Smooth muscle cell (in vitro differentiated cells): ENCODE measurements at regions not wholly inside any gene's neighbourhood (a gene's known extent, or its start where the extent isn't known, plus 50 kb on each side); places are given as distances from the start of the nearest gene placed in this dataset.

Experiments
- DNase-seq: peaks from one replicate; lab custom pipeline; 2025; ENCODE audit not compliant: unreplicated experiment; lab: John Stamatoyannopoulos, UW
- H2AFZ ChIP-seq: fragments of 200-600 bp; sonication (generic); 2 replicates; pipeline ENCODE4 v1.6.0; 2016; ENCODE audit warnings: antibody characterized with exemption, low read depth, mild to moderate bottlenecking
- H3F3A ChIP-seq: fragments of 200-600 bp; sonication (generic); 2 replicates; pipeline ENCODE4 v1.6.0; 2017; ENCODE audit warnings: antibody characterized with exemption, low read depth
- H3K27ac ChIP-seq: fragments of 200-600 bp; sonication (generic); 2 replicates; pipeline ENCODE4 v1.5.1; 2016; ENCODE audit warnings: low read depth, mild to moderate bottlenecking
- H3K27me3 ChIP-seq: fragments of 200-600 bp; sonication (generic); 2 replicates; pipeline ENCODE4 v1.6.1; 2016; ENCODE audit warnings: low read depth, mild to moderate bottlenecking
- H3K36me3 ChIP-seq: fragments of 200-600 bp; sonication (generic); 2 replicates; pipeline ENCODE4 v1.5.1; 2016; ENCODE audit warnings: low read depth
- H3K4me1 ChIP-seq: fragments of 200-600 bp; sonication (generic); 2 replicates; pipeline ENCODE4 v1.5.1; 2016; ENCODE audit warnings: low read depth
- H3K4me2 ChIP-seq: fragments of 200-600 bp; sonication (generic); 2 replicates; pipeline ENCODE4 v1.6.0; 2016; ENCODE audit warnings: mild to moderate bottlenecking
- H3K4me3 ChIP-seq: fragments of 200-600 bp; sonication (generic); 2 replicates; pipeline ENCODE4 v1.5.1; 2016; ENCODE audit warnings: mild to moderate bottlenecking
- H3K79me2 ChIP-seq: fragments of 200-600 bp; sonication (generic); 2 replicates; pipeline ENCODE4 v1.6.0; 2016; ENCODE audit warnings: low read depth, mild to moderate bottlenecking
- H3K9ac ChIP-seq: fragments of 200-600 bp; sonication (generic); 2 replicates; pipeline ENCODE4 v1.6.0; 2016; ENCODE audit warnings: low read depth
- H3K9me3 ChIP-seq: fragments of 200-600 bp; sonication (generic); replicated peaks from 2 replicates; pipeline ENCODE4 v1.5.1; 2016; ENCODE audit warnings: low read depth
- H4K20me1 ChIP-seq: fragments of 200-600 bp; sonication (generic); 2 replicates; pipeline ENCODE4 v1.6.0; 2016; ENCODE audit warnings: low read depth
- WGBS: methylation state at CpG from one replicate; pipeline ENCODE4 v1.1.7; 2016; ENCODE audit warnings: low lambda C conversion rate; 5-methylcytosine and 5-hydroxymethylcytosine counted together
- TF ChIP-seq, protein P1 (sequence below): fragments of 200-600 bp; sonication (generic); IDR thresholded peaks from 2 replicates; pipeline ENCODE4 v1.5.1; 2017; ENCODE audit warnings: borderline replicate concordance, mild to moderate bottlenecking, antibody characterized with exemption; ENCODE audit not compliant: insufficient read depth, poor library complexity, severe bottlenecking

DNA sequence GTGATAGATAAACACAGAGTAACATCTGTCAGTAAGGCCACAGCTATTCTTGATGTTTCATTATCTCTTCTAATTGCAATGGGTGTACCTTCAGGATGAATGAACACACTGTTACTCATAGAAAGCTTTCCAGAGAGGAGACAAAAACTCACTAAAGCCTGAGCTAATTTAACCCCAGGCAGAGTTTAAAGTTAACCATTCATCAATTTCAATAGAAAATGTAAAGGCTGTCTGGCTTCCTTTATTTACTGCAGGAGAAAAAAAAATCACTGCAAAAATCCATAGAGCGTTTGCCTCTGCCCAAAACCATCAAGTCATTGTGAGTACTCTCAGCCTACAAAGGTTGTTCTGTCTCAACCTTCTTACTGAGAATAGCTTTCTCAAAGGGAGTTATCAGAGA lies 376.9 kb downstream of the PPP4R3C start:
- H3K9me3 ChIP-seq = no peaks in the 10 kb centered on the region
- no peaks in the 10 kb centered on the region for H3K79me2 ChIP-seq
- no peaks in the 10 kb centered on the region for H3K36me3 ChIP-seq
- no peaks in the 10 kb centered on the region for H3F3A ChIP-seq
- no peak overlapping the region for H3K4me2 ChIP-seq
- H3K27me3 ChIP-seq = no peaks in the 10 kb centered on the region
- no peak overlapping the region for H2AFZ ChIP-seq
- H3K4me3 ChIP-seq = no peak overlapping the region
- H3K27ac ChIP-seq = no peak overlapping the region
- no peak for DNase-seq
- no peak overlapping the region for H3K9ac ChIP-seq
- H3K4me1 ChIP-seq = peaks cover 7% of the 10 kb centered on the region
- H4K20me1 ChIP-seq = no peaks in the 10 kb centered on the region
- 65% methylated on average over 1 of the region's 1 CpG for WGBS
- TF ChIP-seq, protein P1, sequence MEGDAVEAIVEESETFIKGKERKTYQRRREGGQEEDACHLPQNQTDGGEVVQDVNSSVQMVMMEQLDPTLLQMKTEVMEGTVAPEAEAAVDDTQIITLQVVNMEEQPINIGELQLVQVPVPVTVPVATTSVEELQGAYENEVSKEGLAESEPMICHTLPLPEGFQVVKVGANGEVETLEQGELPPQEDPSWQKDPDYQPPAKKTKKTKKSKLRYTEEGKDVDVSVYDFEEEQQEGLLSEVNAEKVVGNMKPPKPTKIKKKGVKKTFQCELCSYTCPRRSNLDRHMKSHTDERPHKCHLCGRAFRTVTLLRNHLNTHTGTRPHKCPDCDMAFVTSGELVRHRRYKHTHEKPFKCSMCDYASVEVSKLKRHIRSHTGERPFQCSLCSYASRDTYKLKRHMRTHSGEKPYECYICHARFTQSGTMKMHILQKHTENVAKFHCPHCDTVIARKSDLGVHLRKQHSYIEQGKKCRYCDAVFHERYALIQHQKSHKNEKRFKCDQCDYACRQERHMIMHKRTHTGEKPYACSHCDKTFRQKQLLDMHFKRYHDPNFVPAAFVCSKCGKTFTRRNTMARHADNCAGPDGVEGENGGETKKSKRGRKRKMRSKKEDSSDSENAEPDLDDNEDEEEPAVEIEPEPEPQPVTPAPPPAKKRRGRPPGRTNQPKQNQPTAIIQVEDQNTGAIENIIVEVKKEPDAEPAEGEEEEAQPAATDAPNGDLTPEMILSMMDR = no peak

DNA sequence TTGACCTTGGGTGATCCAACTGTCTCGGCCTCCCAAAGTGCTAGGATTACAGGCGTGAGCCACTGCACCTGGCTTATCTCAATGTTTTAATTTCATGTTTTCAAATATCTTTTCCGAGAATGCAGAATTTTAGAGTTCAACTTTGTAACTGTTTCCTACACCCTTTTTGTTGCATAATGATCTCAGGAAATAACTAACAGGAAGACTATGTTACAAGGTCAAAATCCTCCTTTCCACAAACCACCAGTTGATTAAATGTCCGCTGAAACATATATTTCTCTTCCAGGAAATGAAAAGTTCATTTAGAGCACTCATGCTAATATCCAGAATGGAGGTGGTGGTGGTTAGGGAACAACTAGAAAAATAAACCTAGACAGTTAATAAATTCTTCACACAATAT lies 377.8 kb downstream of the PPP4R3C start:
- Histone ChIP-seq H3K9ac (no peak overlapping the region), H3K4me3 (no peak overlapping the region), H4K20me1 (no peaks in the 10 kb centered on the region), H3K9me3 (no peaks in the 10 kb centered on the region), H3F3A (no peaks in the 10 kb centered on the region), H2AFZ (no peak overlapping the region), H3K79me2 (no peaks in the 10 kb centered on the region), H3K4me2 (no peak overlapping the region), H3K36me3 (no peaks in the 10 kb centered on the region), H3K27me3 (no peaks in the 10 kb centered on the region), H3K27ac (no peak overlapping the region), H3K4me1 (peaks cover 7% of the 10 kb centered on the region)
- no peak for DNase-seq
- TF ChIP-seq, protein P1 = no peak
- WGBS = 52% methylated on average over 4 of the region's 4 CpGs

DNA sequence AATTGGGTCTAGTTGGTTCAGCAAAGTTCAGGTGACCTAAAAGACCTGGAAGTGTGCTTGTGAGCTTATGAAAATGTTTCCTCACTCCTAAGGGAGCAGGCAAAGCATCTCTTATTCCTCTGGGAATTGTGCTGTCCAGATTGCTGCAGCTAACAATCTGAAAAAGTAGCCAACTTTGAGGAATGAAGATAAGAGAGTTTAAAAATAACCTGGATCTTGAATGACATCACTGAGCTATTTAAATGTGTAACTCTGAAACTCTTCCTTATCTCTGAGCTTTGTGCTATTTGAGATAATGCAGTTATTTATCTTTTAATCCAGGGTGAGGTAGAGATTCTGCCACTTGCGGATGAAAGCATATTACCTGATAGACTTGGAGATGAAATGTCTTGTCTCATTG lies 384.8 kb downstream of the PPP4R3C start:
- TF ChIP-seq, protein P1 = no peak
- H3K4me2 ChIP-seq = no peak overlapping the region
- WGBS = 45% methylated on average over 1 of the region's 1 CpG

DNA sequence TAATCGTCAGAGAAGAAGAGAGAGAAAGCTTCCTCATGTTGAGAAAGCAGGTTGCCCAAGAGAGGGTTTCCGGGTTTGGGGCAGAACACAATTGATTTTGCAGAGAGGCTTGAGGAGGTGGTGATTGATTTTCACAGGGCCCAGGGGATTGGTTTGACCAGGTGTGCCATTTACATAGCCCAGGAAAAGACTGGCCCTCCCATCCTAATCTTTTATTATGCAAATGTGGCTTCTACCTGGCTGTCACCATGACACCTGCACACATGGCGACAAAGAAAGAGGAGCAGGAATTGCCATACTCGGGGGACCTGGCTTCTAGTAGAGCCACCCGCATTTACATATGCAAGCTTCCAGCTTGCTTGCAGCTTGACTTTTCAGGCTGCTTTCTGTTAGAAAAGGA lies 405.3 kb downstream of the PPP4R3C start:
- Histone ChIP-seq H3K36me3 (no peaks in the 10 kb centered on the region), H3K9ac (no peak overlapping the region), H3K4me2 (no peak overlapping the region), H3F3A (no peaks in the 10 kb centered on the region), H2AFZ (no peak overlapping the region), H3K9me3 (no peaks in the 10 kb centered on the region), H3K27ac (no peak overlapping the region), H3K4me1 (no peaks in the 10 kb centered on the region), H4K20me1 (no peaks in the 10 kb centered on the region), H3K27me3 (no peaks in the 10 kb centered on the region), H3K79me2 (no peaks in the 10 kb centered on the region), H3K4me3 (no peak overlapping the region)
- 62% methylated on average over 5 of the region's 5 CpGs for WGBS
- DNase-seq = no peak
- TF ChIP-seq, protein P1 = no peak

More for the DNA sequence above, 384.8 kb downstream of the PPP4R3C start:
- Histone ChIP-seq H3K4me1 (no peaks in the 10 kb centered on the region), H3K4me3 (no peak overlapping the region), H3K9ac (no peak overlapping the region), H3K36me3 (no peaks in the 10 kb centered on the region), H3K27ac (no peak overlapping the region), H3F3A (no peaks in the 10 kb centered on the region), H3K9me3 (no peaks in the 10 kb centered on the region), H4K20me1 (no peaks in the 10 kb centered on the region), H3K79me2 (no peaks in the 10 kb centered on the region), H3K27me3 (no peaks in the 10 kb centered on the region), H2AFZ (no peak overlapping the region)
- no peak for DNase-seq
